ENCODE measurements at regions not wholly inside any gene's neighbourhood (a gene's known extent, or its start where the extent isn't known, plus 50 kb on each side); places are given as distances from the start of the nearest gene placed in this dataset.

- TF ChIP-seq, protein P1, sequence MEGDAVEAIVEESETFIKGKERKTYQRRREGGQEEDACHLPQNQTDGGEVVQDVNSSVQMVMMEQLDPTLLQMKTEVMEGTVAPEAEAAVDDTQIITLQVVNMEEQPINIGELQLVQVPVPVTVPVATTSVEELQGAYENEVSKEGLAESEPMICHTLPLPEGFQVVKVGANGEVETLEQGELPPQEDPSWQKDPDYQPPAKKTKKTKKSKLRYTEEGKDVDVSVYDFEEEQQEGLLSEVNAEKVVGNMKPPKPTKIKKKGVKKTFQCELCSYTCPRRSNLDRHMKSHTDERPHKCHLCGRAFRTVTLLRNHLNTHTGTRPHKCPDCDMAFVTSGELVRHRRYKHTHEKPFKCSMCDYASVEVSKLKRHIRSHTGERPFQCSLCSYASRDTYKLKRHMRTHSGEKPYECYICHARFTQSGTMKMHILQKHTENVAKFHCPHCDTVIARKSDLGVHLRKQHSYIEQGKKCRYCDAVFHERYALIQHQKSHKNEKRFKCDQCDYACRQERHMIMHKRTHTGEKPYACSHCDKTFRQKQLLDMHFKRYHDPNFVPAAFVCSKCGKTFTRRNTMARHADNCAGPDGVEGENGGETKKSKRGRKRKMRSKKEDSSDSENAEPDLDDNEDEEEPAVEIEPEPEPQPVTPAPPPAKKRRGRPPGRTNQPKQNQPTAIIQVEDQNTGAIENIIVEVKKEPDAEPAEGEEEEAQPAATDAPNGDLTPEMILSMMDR (IDR thresholded peaks at IDR 0.05) = no peak
Observed at GRCh38 chr18:75625966-75626365, 198.5 kb upstream of the SMIM21 start.

DNA sequence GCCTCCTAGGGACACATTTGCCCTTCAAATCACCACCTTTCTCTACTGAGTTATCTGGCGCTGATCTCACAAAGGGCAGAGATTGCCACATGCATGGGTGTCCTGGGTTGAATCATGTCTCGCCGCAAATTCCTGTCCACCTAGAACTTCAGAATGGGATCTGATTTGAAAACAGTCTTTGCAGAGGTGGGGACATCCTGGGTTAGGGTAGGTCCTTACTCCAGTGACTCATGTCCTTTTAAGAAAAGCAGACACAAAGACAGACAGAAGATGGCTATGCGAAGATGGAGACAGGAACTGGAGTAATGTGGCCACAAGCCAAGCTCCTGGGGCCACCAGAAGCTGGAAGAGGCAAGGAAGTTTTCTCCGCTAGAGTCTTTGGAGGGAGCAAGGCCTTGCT, 197.4 kb upstream of the SMIM21 start:
- TF ChIP-seq, protein P1 (IDR thresholded peaks at IDR 0.05) = no peak

DNA sequence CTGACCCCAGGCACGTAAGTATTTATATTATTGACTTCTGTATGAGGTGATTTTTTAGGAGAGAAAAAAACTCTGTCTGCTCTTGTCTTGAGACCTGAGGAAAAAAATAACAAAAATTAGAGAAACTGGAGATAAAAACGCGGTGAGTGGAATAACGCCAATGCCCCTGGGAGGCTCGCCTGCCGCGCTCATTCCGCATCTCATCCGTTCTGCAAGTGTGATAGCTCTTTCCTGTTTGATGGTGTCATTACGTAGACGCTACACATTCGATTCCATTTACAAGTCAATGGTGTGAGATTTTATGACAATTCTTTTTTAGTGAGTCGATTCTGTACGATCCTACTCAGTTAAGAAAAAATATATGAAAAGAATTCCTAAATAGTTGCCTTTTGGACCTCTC, 194.3 kb upstream of the SMIM21 start:
- TF ChIP-seq, protein P1 (IDR thresholded peaks at IDR 0.05) = no peak

DNA sequence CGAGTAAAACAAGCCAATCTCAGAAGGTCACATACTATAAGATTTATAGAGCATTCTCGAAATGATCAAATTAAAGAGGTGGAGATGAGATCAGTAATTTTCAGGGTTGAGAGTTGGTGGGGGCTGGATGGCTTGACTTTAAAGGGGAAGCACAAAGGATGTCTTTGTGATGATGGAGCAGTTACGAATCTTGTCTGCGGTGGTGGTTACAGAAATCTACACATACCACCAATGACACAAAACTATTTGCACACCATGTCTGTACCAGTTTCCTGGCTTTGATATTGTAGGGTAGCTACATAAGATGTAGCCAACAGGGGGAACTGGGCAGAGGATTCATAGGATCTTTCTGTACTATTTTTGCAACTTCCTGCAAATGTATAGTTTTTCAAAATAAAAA, 190.6 kb upstream of the SMIM21 start:
- TF ChIP-seq, protein P1 (IDR thresholded peaks at IDR 0.05) = no peak

- TF ChIP-seq, protein P1 (IDR thresholded peaks at IDR 0.05) = no peak
Observed at GRCh38 chr18:75612456-75612855, 185.0 kb upstream of the SMIM21 start.

GRCh38 chr18:75607701-75608100, 180.2 kb upstream of the SMIM21 start:
- TF ChIP-seq, protein P1 (IDR thresholded peaks at IDR 0.05) = no peak

DNA sequence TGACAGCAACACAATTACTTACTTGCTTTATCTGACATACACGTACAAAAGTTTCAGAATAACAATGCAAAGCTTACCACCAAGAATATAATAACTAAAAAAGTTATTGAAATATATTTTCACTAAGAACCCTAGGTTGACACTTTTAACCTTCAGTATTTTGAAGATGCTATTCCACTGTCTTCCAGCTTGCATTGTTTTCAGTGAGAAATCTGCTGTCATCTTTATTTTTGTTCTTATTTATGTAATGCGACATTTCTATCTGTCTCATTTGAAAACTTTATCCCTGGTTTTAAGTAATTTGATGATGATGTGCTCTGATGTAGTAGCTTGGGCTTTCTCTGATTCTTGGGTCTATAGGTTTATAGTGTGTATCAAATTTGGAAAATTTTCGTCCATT, 165.0 kb upstream of the SMIM21 start:
- TF ChIP-seq, protein P1 (IDR thresholded peaks at IDR 0.05) = no peak

DNA sequence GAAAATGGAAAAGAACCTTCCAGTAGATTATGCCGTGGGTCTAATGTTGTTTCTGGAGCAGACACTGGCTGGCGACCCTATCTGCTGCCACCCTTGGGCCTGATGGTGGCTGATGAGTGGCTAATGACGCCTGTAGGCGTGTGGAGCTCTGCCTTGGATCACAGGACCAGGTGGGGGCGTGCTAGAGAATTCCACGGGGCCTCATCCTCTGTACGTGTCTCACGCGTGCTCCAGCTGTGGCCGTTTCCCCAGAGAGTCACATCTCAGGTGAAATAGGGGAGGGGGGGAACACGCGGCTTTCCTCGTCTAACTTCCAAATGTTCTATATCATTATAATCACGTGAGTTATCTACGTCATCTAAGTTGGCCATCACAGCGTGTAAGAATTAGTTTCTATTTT, 160.9 kb upstream of the SMIM21 start:
- TF ChIP-seq, protein P1 (IDR thresholded peaks at IDR 0.05) = no peak

Data from LNCAP (cell line).